ENCODE measurements at regions not wholly inside any gene's neighbourhood (a gene's known extent, or its start where the extent isn't known, plus 50 kb on each side); places are given as distances from the start of the nearest gene placed in this dataset.
"Not testable (repeated sequence)": the region's sequence is repeated elsewhere in the genome, so short reads cannot be mapped to it uniquely, and the experiment has no call there.

GRCh38 chr7:19964246-19964645, 190.8 kb upstream of the TMEM196 start:
- no peak overlapping the region for H3K9ac ChIP-seq (ENCODE audit: low read length)
- H3K36me3 ChIP-seq (ENCODE audit: insufficient read depth, low read length): no peaks in the 10 kb centered on the region
- no peaks in the 10 kb centered on the region for H3K9me3 ChIP-seq (ENCODE audit: low read length)
- no peaks in the 10 kb centered on the region for H3K9me2 ChIP-seq (replicated peaks; ENCODE audit: insufficient read depth, low read length)
- no peak for DNase-seq
- H3K27ac ChIP-seq (ENCODE audit: low read length): no peak overlapping the region
- H3K4me1 ChIP-seq (ENCODE audit: low read length): no peaks in the 10 kb centered on the region
- H3K27me3 ChIP-seq (ENCODE audit: low read length): no peaks in the 10 kb centered on the region
- no peaks in the 10 kb centered on the region for H4K20me1 ChIP-seq (ENCODE audit: insufficient read depth, low read depth, low read length)
- no peak overlapping the region for H3K4me2 ChIP-seq (ENCODE audit: low read depth, low read length, poor library complexity, severe bottlenecking)
- no peak overlapping the region for H2AFZ ChIP-seq (ENCODE audit: low read length)
- no peaks in the 10 kb centered on the region for H3K79me2 ChIP-seq (ENCODE audit: low read length)
- no peak overlapping the region for H3K4me3 ChIP-seq (ENCODE audit: low read length)

GRCh38 chr7:19963695-19964094, 190.3 kb upstream of the TMEM196 start:
- Histone ChIP-seq H3K4me3 (ENCODE audit: low read length) (no peak overlapping the region), H3K4me2 (ENCODE audit: low read depth, low read length, poor library complexity, severe bottlenecking) (no peak overlapping the region), H3K4me1 (ENCODE audit: low read length) (no peaks in the 10 kb centered on the region), H3K36me3 (ENCODE audit: insufficient read depth, low read length) (no peaks in the 10 kb centered on the region), H2AFZ (ENCODE audit: low read length) (no peak overlapping the region), H3K9me2 (replicated peaks; ENCODE audit: insufficient read depth, low read length) (no peaks in the 10 kb centered on the region), H3K27ac (ENCODE audit: low read length) (no peak overlapping the region), H3K9ac (ENCODE audit: low read length) (no peak overlapping the region), H3K27me3 (ENCODE audit: low read length) (no peaks in the 10 kb centered on the region), H4K20me1 (ENCODE audit: insufficient read depth, low read depth, low read length) (no peaks in the 10 kb centered on the region), H3K9me3 (ENCODE audit: low read length) (no peaks in the 10 kb centered on the region), H3K79me2 (ENCODE audit: low read length) (no peaks in the 10 kb centered on the region)
- DNase-seq: no peak

GRCh38 chr7:19958309-19958896, 185.0 kb upstream of the TMEM196 start:
- no peak overlapping the region for H3K4me2 ChIP-seq (ENCODE audit: low read depth, low read length, poor library complexity, severe bottlenecking)
- no peaks in the 10 kb centered on the region for H3K79me2 ChIP-seq (ENCODE audit: low read length)
- H3K9me2 ChIP-seq (replicated peaks; ENCODE audit: insufficient read depth, low read length): no peaks in the 10 kb centered on the region

GRCh38 chr7:19957664-19958063, 184.2 kb upstream of the TMEM196 start:
- no peaks in the 10 kb centered on the region for H3K36me3 ChIP-seq (ENCODE audit: insufficient read depth, low read length)
- H3K4me3 ChIP-seq (ENCODE audit: low read length): no peak overlapping the region
- no peaks in the 10 kb centered on the region for H3K9me2 ChIP-seq (replicated peaks; ENCODE audit: insufficient read depth, low read length)
- DNase-seq: no peak
- H3K9ac ChIP-seq (ENCODE audit: low read length): no peak overlapping the region
- H3K4me1 ChIP-seq (ENCODE audit: low read length): no peaks in the 10 kb centered on the region
- no peaks in the 10 kb centered on the region for H3K79me2 ChIP-seq (ENCODE audit: low read length)
- no peaks in the 10 kb centered on the region for H3K27me3 ChIP-seq (ENCODE audit: low read length)
- H3K9me3 ChIP-seq (ENCODE audit: low read length): no peaks in the 10 kb centered on the region
- H4K20me1 ChIP-seq (ENCODE audit: insufficient read depth, low read depth, low read length): no peaks in the 10 kb centered on the region
- H2AFZ ChIP-seq (ENCODE audit: low read length): no peak overlapping the region
- H3K4me2 ChIP-seq (ENCODE audit: low read depth, low read length, poor library complexity, severe bottlenecking): no peak overlapping the region
- no peak overlapping the region for H3K27ac ChIP-seq (ENCODE audit: low read length)

More at GRCh38 chr7:19958309-19958896, 185.0 kb upstream of the TMEM196 start:
- no peaks in the 10 kb centered on the region for H4K20me1 ChIP-seq (ENCODE audit: insufficient read depth, low read depth, low read length)
- H3K27ac ChIP-seq (ENCODE audit: low read length): no peak overlapping the region
- no peak for DNase-seq
- no peak overlapping the region for H3K9ac ChIP-seq (ENCODE audit: low read length)
- no peaks in the 10 kb centered on the region for H3K9me3 ChIP-seq (ENCODE audit: low read length)
- no peak overlapping the region for H3K4me3 ChIP-seq (ENCODE audit: low read length)
- no peaks in the 10 kb centered on the region for H3K4me1 ChIP-seq (ENCODE audit: low read length)
- H3K27me3 ChIP-seq (ENCODE audit: low read length): no peaks in the 10 kb centered on the region
- no peaks in the 10 kb centered on the region for H3K36me3 ChIP-seq (ENCODE audit: insufficient read depth, low read length)
- no peak overlapping the region for H2AFZ ChIP-seq (ENCODE audit: low read length)

- H3K27me3 ChIP-seq (ENCODE audit: low read length); H3K36me3 ChIP-seq (ENCODE audit: insufficient read depth, low read length); DNase-seq; H3K4me2 ChIP-seq (ENCODE audit: low read depth, low read length, poor library complexity, severe bottlenecking); H2AFZ ChIP-seq (ENCODE audit: low read length); H4K20me1 ChIP-seq (ENCODE audit: insufficient read depth, low read depth, low read length); H3K27ac ChIP-seq (ENCODE audit: low read length); H3K4me1 ChIP-seq (ENCODE audit: low read length); H3K9ac ChIP-seq (ENCODE audit: low read length); H3K79me2 ChIP-seq (ENCODE audit: low read length); H3K9me2 ChIP-seq (replicated peaks; ENCODE audit: insufficient read depth, low read length); H3K4me3 ChIP-seq (ENCODE audit: low read length); H3K9me3 ChIP-seq (ENCODE audit: low read length): not testable (repeated sequence)
Observed at GRCh38 chr7:19954166-19954565, 180.7 kb upstream of the TMEM196 start.

- H3K4me2 ChIP-seq (ENCODE audit: low read depth, low read length, poor library complexity, severe bottlenecking); H3K9me2 ChIP-seq (replicated peaks; ENCODE audit: insufficient read depth, low read length); H3K4me1 ChIP-seq (ENCODE audit: low read length); H3K27ac ChIP-seq (ENCODE audit: low read length); H2AFZ ChIP-seq (ENCODE audit: low read length); H4K20me1 ChIP-seq (ENCODE audit: insufficient read depth, low read depth, low read length); H3K36me3 ChIP-seq (ENCODE audit: insufficient read depth, low read length); H3K79me2 ChIP-seq (ENCODE audit: low read length); H3K9ac ChIP-seq (ENCODE audit: low read length); H3K9me3 ChIP-seq (ENCODE audit: low read length); DNase-seq; H3K27me3 ChIP-seq (ENCODE audit: low read length); H3K4me3 ChIP-seq (ENCODE audit: low read length): not testable (repeated sequence)
Observed at GRCh38 chr7:19953411-19953810, 180.0 kb upstream of the TMEM196 start.

- no peak overlapping the region for H3K4me2 ChIP-seq (ENCODE audit: low read depth, low read length, poor library complexity, severe bottlenecking)
- H4K20me1 ChIP-seq (ENCODE audit: insufficient read depth, low read depth, low read length): no peaks in the 10 kb centered on the region
- no peak for DNase-seq
- no peaks in the 10 kb centered on the region for H3K27me3 ChIP-seq (ENCODE audit: low read length)
- no peaks in the 10 kb centered on the region for H3K9me3 ChIP-seq (ENCODE audit: low read length)
- H3K27ac ChIP-seq (ENCODE audit: low read length): no peak overlapping the region
- no peak overlapping the region for H3K4me3 ChIP-seq (ENCODE audit: low read length)
- no peak overlapping the region for H2AFZ ChIP-seq (ENCODE audit: low read length)
- no peaks in the 10 kb centered on the region for H3K9me2 ChIP-seq (replicated peaks; ENCODE audit: insufficient read depth, low read length)
- H3K36me3 ChIP-seq (ENCODE audit: insufficient read depth, low read length): no peaks in the 10 kb centered on the region
- no peak overlapping the region for H3K9ac ChIP-seq (ENCODE audit: low read length)
- H3K79me2 ChIP-seq (ENCODE audit: low read length): no peaks in the 10 kb centered on the region
- no peaks in the 10 kb centered on the region for H3K4me1 ChIP-seq (ENCODE audit: low read length)
Observed at GRCh38 chr7:19948160-19948559, 174.7 kb upstream of the TMEM196 start.

- H2AFZ ChIP-seq (ENCODE audit: low read length): no peak overlapping the region
- H3K4me3 ChIP-seq (ENCODE audit: low read length): no peak overlapping the region
- no peaks in the 10 kb centered on the region for H4K20me1 ChIP-seq (ENCODE audit: insufficient read depth, low read depth, low read length)
- no peaks in the 10 kb centered on the region for H3K9me2 ChIP-seq (replicated peaks; ENCODE audit: insufficient read depth, low read length)
- H3K9ac ChIP-seq (ENCODE audit: low read length): no peak overlapping the region
- H3K27me3 ChIP-seq (ENCODE audit: low read length): no peaks in the 10 kb centered on the region
- no peaks in the 10 kb centered on the region for H3K4me1 ChIP-seq (ENCODE audit: low read length)
- no peaks in the 10 kb centered on the region for H3K9me3 ChIP-seq (ENCODE audit: low read length)
- no peaks in the 10 kb centered on the region for H3K79me2 ChIP-seq (ENCODE audit: low read length)
- no peaks in the 10 kb centered on the region for H3K36me3 ChIP-seq (ENCODE audit: insufficient read depth, low read length)
- H3K4me2 ChIP-seq (ENCODE audit: low read depth, low read length, poor library complexity, severe bottlenecking): no peak overlapping the region
- no peak overlapping the region for H3K27ac ChIP-seq (ENCODE audit: low read length)
- no peak for DNase-seq
Observed at GRCh38 chr7:19944363-19945120, 171.1 kb upstream of the TMEM196 start.
